HEK293 (cell line): ENCODE measurements at regions not wholly inside any gene's neighbourhood (a gene's known extent, or its start where the extent isn't known, plus 50 kb on each side); places are given as distances from the start of the nearest gene placed in this dataset.

Experiments
- CTCF ChIA-PET: fragments of 350-600 bp; formaldehyde crosslinking; extraction: SDS; loops from one replicate; lab custom pipeline; 2021; ENCODE audit warnings: antibody characterized with exemption; lab: Yijun Ruan, JAX
- POLR2A ChIA-PET: fragments of 300-600 bp; formaldehyde crosslinking; extraction: SDS; loops from one replicate; lab custom pipeline; 2020; ENCODE audit warnings: antibody characterized with exemption, inconsistent platforms; lab: Yijun Ruan, JAX
- H3K27ac ChIP-seq: fragments of 200-500 bp; sonication (Bioruptor generic); 2 replicates; pipeline ENCODE4 v1.5.1; 2014; ENCODE audit warnings: low read depth, low read length, control low read depth, inconsistent platforms; ENCODE audit errors: extremely low read depth
- H3K36me3 ChIP-seq, 2 experiments: fragments of 200-500 bp in 1 of 2; sonication (Bioruptor generic) in 1 of 2; 1 replicate in 1 of 2; 2 replicates in 1 of 2; pipeline ENCODE4 v1.5.1; 2014 to 2017; ENCODE audit warnings: inconsistent platforms in 2 of 2, low read length in 2 of 2; ENCODE audit not compliant: control insufficient read depth in 2 of 2, insufficient read depth in 1 of 2
- H3K4me1 ChIP-seq: fragments of 200-500 bp; sonication (Bioruptor generic); 2 replicates; pipeline ENCODE4 v1.5.1; 2014; ENCODE audit warnings: mild to moderate bottlenecking, low read length, inconsistent platforms; ENCODE audit not compliant: control insufficient read depth, insufficient read depth
- H3K4me3 ChIP-seq: 2 replicates; pipeline ENCODE4 v1.5.1; 2011; ENCODE audit warnings: low read depth, mild to moderate bottlenecking, control low read depth, low read length, moderate library complexity
- H3K9me3 ChIP-seq: fragments of 200-500 bp; sonication (Bioruptor generic); 2 replicates; pipeline ENCODE4 v1.5.1; 2014; ENCODE audit warnings: low read depth, low read length, inconsistent platforms; ENCODE audit not compliant: control insufficient read depth, insufficient read depth
- GLI2 ChIP-seq: fragments of 450-650 bp; formaldehyde crosslinking; IDR thresholded peaks from 2 replicates; pipeline ENCODE4; 2017; ENCODE audit warnings: missing biosample characterization, missing genetic modification characterization, low read depth, borderline replicate concordance
- OVOL3 ChIP-seq: fragments of 450-650 bp; formaldehyde crosslinking; IDR thresholded peaks from 2 replicates; pipeline ENCODE4 v1.5.1; 2016; ENCODE audit warnings: missing biosample characterization, missing genetic modification characterization
- SP7 ChIP-seq: fragments of 450-650 bp; formaldehyde crosslinking; IDR thresholded peaks from 2 replicates; pipeline ENCODE4 v1.5.1; 2016; ENCODE audit warnings: missing biosample characterization, missing genetic modification characterization
- ZBTB20 ChIP-seq: fragments of 450-650 bp; formaldehyde crosslinking; IDR thresholded peaks from 2 replicates; pipeline ENCODE4 v1.5.1; 2016; ENCODE audit warnings: missing biosample characterization, missing genetic modification characterization
- ZEB2 ChIP-seq: fragments of 450-650 bp; formaldehyde crosslinking; IDR thresholded peaks from 2 replicates; pipeline ENCODE4 v1.5.1; 2016; ENCODE audit warnings: missing biosample characterization, missing genetic modification characterization
- ZNF140 ChIP-seq: fragments of 450-650 bp; formaldehyde crosslinking; IDR thresholded peaks from 2 replicates; pipeline ENCODE4 v1.5.1; 2016; ENCODE audit warnings: missing biosample characterization, missing genetic modification characterization
- ZNF214 ChIP-seq: fragments of 450-650 bp; formaldehyde crosslinking; IDR thresholded peaks from 2 replicates; pipeline ENCODE4 v1.5.1; 2017; ENCODE audit warnings: missing biosample characterization, mild to moderate bottlenecking, missing genetic modification characterization, borderline replicate concordance
- ZNF274 ChIP-seq, 2 experiments: fragments of 200-500 bp in 1 of 2; fragments of 450-650 bp in 1 of 2; sonication (Bioruptor generic) in 1 of 2; formaldehyde crosslinking in 1 of 2; IDR thresholded peaks; 2 replicates each; pipeline versions ENCODE4 v1.5.1 to v1.6.1; 2014 to 2016; ENCODE audit warnings: borderline replicate concordance in 1 of 2, inconsistent platforms in 1 of 2, low read length in 1 of 2, missing biosample characterization in 1 of 2, missing genetic modification characterization in 1 of 2
- ZNF37A ChIP-seq: fragments of 450-650 bp; IDR thresholded peaks from 2 replicates; pipeline ENCODE4 v1.5.1; 2018; ENCODE audit warnings: missing biosample characterization, missing genetic modification characterization
- ZNF404 ChIP-seq: fragments of 450-650 bp; formaldehyde crosslinking; IDR thresholded peaks from 2 replicates; pipeline ENCODE4 v1.5.1; 2017; ENCODE audit warnings: missing biosample characterization, missing genetic modification characterization
- ZNF529 ChIP-seq: fragments of 450-650 bp; formaldehyde crosslinking; IDR thresholded peaks from 2 replicates; pipeline ENCODE4 v1.5.1; 2017; ENCODE audit warnings: missing genetic modification characterization, missing biosample characterization; ENCODE audit not compliant: insufficient replicate concordance
- ZNF555 ChIP-seq: fragments of 450-650 bp; formaldehyde crosslinking; conservative IDR thresholded peaks from 2 replicates; pipeline ENCODE4 v1.5.1; 2017; ENCODE audit warnings: missing biosample characterization, mild to moderate bottlenecking, missing genetic modification characterization, inconsistent platforms
- ZNF654 ChIP-seq: fragments of 450-650 bp; formaldehyde crosslinking; IDR thresholded peaks from 2 replicates; pipeline ENCODE4 v1.5.1; 2016; ENCODE audit warnings: low read depth, missing biosample characterization, missing genetic modification characterization
- ZNF777 ChIP-seq: fragments of 450-650 bp; formaldehyde crosslinking; IDR thresholded peaks from 2 replicates; pipeline ENCODE4 v1.5.1; 2017; ENCODE audit warnings: missing biosample characterization, missing genetic modification characterization, borderline replicate concordance
- ZNF843 ChIP-seq: fragments of 450-650 bp; formaldehyde crosslinking; IDR thresholded peaks from 2 replicates; pipeline ENCODE4 v1.5.1; 2016; ENCODE audit warnings: missing biosample characterization, missing genetic modification characterization
- ZSCAN23 ChIP-seq: fragments of 450-650 bp; formaldehyde crosslinking; IDR thresholded peaks from 2 replicates; pipeline ENCODE4 v1.5.1; 2016; ENCODE audit warnings: missing biosample characterization, missing genetic modification characterization
- ZSCAN30 ChIP-seq: fragments of 450-650 bp; IDR thresholded peaks from 2 replicates; pipeline ENCODE4 v1.5.1; 2018; ENCODE audit warnings: missing biosample characterization, mild to moderate bottlenecking, missing genetic modification characterization, moderate library complexity
- TF ChIP-seq, protein P1 (sequence below): fragments of 450-650 bp; formaldehyde crosslinking; IDR thresholded peaks from 2 replicates; pipeline ENCODE4 v1.5.1; 2016; ENCODE audit warnings: missing biosample characterization, missing genetic modification characterization, borderline replicate concordance
- TF ChIP-seq, protein P2 (sequence below): fragments of 450-650 bp; formaldehyde crosslinking; IDR thresholded peaks from 2 replicates; pipeline ENCODE4; 2016; ENCODE audit warnings: missing biosample characterization, missing genetic modification characterization
- TF ChIP-seq, protein P3 (sequence below): fragments of 450-650 bp; formaldehyde crosslinking; IDR thresholded peaks from 2 replicates; pipeline ENCODE4 v1.5.1; 2016; ENCODE audit warnings: missing biosample characterization, missing genetic modification characterization
- TF ChIP-seq, protein P4 (sequence below): fragments of 450-650 bp; formaldehyde crosslinking; IDR thresholded peaks from 2 replicates; pipeline ENCODE4 v1.5.1; 2016; ENCODE audit warnings: missing biosample characterization, missing genetic modification characterization
- TF ChIP-seq, protein P5 (sequence below): fragments of 450-650 bp; formaldehyde crosslinking; optimal IDR thresholded peaks from 2 replicates; pipeline ENCODE3; 2016; ENCODE audit warnings: missing biosample characterization, mild to moderate bottlenecking, missing genetic modification characterization
- TF ChIP-seq, protein P6 (sequence below): fragments of 450-650 bp; formaldehyde crosslinking; conservative IDR thresholded peaks from 2 replicates; pipeline ENCODE4 v1.5.1; 2016; ENCODE audit warnings: low read depth, missing biosample characterization, missing genetic modification characterization
- TF ChIP-seq, protein P7 (sequence below): fragments of 450-650 bp; formaldehyde crosslinking; IDR thresholded peaks from 2 replicates; pipeline ENCODE4 v1.5.1; 2016; ENCODE audit warnings: missing biosample characterization, missing genetic modification characterization

DNA sequence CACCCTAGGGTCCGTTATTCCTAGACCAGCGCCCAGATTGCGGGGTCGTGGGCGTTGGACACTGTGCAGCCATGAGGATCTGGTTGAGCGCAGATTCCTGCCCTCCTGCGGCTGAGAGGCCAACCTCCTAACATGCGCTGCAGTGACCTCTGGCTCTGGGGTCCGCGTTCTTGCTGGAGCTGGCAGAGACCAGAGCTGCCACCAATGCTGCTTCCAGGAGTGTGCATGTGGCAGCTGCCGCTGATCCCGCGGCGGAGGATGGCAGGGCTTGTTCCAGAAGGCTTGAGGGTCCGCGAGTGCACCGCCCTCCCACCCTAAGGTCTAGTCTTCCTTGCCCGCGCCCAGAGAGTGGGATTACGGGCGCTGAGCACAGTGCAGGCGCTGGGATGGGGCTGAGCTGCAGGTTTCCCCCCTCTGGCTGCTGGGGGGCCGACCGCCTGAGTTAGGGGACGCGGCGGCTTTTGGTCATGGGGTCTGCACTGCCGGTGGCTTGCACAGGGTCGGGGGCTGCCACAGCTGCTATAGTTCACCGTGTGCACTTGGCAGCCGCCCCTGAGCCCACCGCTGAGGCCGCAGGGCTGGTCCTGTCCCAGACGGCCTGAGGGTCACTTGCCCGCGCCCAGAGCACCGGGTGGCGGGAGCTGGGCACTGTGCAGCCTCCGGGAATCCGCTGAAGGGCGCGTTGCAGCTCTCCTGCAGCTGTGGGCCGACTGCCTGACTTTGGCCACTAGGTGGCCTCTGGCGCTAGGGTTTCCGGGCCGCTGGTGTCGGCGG, 145.9 kb downstream of the CCDC74A start:
- Histone ChIP-seq H3K4me1 (no peaks in the 10 kb centered on the region), H3K4me3 (peak overlapping the region; percentile 46), H3K9me3 (no peaks in the 10 kb centered on the region), H3K36me3 (no peaks in the 10 kb centered on the region), H3K27ac (no peak overlapping the region; the same call in 1 of the 2 replicates)
- ChIA-PET CTCF (interaction anchor here (0.6 to 3.3 kb wide), 12 partner anchors 8 to 651 kb away, joined by 3 to 29 read pairs (median 6); no protein-coding TSS in a partner anchor), POLR2A (interaction anchor here (2.6 kb wide), 1 partner anchor 9 kb away, joined by 18 read pairs; no protein-coding TSS in a partner anchor)
- TF ChIP-seq ZBTB20 (tag by site-specific recombination) = no peak
- TF ChIP-seq ZNF555 (tag by site-specific recombination) = no peak
- TF ChIP-seq GLI2 (tag by site-specific recombination) = no peak
- no peak for TF ChIP-seq ZNF214 (tag by site-specific recombination)
- peak; percentile 25; the same call in 1 of the 2 replicates for TF ChIP-seq ZEB2 (tag by site-specific recombination)
- TF ChIP-seq, protein P1, sequence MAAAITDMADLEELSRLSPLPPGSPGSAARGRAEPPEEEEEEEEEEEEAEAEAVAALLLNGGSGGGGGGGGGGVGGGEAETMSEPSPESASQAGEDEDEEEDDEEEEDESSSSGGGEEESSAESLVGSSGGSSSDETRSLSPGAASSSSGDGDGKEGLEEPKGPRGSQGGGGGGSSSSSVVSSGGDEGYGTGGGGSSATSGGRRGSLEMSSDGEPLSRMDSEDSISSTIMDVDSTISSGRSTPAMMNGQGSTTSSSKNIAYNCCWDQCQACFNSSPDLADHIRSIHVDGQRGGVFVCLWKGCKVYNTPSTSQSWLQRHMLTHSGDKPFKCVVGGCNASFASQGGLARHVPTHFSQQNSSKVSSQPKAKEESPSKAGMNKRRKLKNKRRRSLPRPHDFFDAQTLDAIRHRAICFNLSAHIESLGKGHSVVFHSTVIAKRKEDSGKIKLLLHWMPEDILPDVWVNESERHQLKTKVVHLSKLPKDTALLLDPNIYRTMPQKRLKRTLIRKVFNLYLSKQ (tag by site-specific recombination) = no peak
- TF ChIP-seq ZNF37A (tag by site-specific recombination) = no peak
- TF ChIP-seq, protein P2, sequence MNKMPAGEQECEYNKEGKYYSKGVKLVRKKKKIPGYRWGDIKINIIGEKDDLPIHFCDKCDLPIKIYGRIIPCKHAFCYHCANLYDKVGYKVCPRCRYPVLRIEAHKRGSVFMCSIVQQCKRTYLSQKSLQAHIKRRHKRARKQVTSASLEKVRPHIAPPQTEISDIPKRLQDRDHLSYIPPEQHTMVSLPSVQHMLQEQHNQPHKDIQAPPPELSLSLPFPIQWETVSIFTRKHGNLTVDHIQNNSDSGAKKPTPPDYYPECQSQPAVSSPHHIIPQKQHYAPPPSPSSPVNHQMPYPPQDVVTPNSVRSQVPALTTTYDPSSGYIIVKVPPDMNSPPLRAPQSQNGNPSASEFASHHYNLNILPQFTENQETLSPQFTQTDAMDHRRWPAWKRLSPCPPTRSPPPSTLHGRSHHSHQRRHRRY = no peak
- TF ChIP-seq ZNF843 (tag by site-specific recombination) = no peak
- TF ChIP-seq ZNF654 (tag by site-specific recombination) = peak; percentile 68
- TF ChIP-seq ZNF274 (IDR thresholded peaks at IDR 0.05; ENCODE audit: low read length) = no peak
- TF ChIP-seq ZNF274 (tag by site-specific recombination; IDR thresholded peaks at IDR 0.05; ENCODE audit: borderline replicate concordance) = no peak
- TF ChIP-seq, protein P3, sequence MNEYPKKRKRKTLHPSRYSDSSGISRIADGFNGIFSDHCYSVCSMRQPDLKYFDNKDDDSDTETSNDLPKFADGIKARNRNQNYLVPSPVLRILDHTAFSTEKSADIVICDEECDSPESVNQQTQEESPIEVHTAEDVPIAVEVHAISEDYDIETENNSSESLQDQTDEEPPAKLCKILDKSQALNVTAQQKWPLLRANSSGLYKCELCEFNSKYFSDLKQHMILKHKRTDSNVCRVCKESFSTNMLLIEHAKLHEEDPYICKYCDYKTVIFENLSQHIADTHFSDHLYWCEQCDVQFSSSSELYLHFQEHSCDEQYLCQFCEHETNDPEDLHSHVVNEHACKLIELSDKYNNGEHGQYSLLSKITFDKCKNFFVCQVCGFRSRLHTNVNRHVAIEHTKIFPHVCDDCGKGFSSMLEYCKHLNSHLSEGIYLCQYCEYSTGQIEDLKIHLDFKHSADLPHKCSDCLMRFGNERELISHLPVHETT (tag by site-specific recombination) = no peak
- no peak for TF ChIP-seq ZNF529 (tag by site-specific recombination)
- TF ChIP-seq ZSCAN23 (tag by site-specific recombination) = no peak
- TF ChIP-seq, protein P4, sequence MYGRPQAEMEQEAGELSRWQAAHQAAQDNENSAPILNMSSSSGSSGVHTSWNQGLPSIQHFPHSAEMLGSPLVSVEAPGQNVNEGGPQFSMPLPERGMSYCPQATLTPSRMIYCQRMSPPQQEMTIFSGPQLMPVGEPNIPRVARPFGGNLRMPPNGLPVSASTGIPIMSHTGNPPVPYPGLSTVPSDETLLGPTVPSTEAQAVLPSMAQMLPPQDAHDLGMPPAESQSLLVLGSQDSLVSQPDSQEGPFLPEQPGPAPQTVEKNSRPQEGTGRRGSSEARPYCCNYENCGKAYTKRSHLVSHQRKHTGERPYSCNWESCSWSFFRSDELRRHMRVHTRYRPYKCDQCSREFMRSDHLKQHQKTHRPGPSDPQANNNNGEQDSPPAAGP (tag by site-specific recombination) = 0 out of 2 replicates have a peak, but pooled peaks have one; percentile 23
- no peak for TF ChIP-seq ZNF140 (tag by site-specific recombination)
- peak; percentile 72 for TF ChIP-seq ZSCAN30 (tag by site-specific recombination)
- no peak for TF ChIP-seq OVOL3 (tag by site-specific recombination)
- TF ChIP-seq, protein P5, sequence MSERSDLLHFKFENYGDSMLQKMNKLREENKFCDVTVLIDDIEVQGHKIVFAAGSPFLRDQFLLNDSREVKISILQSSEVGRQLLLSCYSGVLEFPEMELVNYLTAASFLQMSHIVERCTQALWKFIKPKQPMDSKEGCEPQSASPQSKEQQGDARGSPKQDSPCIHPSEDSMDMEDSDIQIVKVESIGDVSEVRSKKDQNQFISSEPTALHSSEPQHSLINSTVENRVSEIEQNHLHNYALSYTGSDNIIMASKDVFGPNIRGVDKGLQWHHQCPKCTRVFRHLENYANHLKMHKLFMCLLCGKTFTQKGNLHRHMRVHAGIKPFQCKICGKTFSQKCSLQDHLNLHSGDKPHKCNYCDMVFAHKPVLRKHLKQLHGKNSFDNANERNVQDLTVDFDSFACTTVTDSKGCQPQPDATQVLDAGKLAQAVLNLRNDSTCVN (tag by site-specific recombination) = peak; percentile 70
- no peak for TF ChIP-seq ZNF404
- no peak for TF ChIP-seq ZNF777 (tag by site-specific recombination)
- TF ChIP-seq, protein P6, sequence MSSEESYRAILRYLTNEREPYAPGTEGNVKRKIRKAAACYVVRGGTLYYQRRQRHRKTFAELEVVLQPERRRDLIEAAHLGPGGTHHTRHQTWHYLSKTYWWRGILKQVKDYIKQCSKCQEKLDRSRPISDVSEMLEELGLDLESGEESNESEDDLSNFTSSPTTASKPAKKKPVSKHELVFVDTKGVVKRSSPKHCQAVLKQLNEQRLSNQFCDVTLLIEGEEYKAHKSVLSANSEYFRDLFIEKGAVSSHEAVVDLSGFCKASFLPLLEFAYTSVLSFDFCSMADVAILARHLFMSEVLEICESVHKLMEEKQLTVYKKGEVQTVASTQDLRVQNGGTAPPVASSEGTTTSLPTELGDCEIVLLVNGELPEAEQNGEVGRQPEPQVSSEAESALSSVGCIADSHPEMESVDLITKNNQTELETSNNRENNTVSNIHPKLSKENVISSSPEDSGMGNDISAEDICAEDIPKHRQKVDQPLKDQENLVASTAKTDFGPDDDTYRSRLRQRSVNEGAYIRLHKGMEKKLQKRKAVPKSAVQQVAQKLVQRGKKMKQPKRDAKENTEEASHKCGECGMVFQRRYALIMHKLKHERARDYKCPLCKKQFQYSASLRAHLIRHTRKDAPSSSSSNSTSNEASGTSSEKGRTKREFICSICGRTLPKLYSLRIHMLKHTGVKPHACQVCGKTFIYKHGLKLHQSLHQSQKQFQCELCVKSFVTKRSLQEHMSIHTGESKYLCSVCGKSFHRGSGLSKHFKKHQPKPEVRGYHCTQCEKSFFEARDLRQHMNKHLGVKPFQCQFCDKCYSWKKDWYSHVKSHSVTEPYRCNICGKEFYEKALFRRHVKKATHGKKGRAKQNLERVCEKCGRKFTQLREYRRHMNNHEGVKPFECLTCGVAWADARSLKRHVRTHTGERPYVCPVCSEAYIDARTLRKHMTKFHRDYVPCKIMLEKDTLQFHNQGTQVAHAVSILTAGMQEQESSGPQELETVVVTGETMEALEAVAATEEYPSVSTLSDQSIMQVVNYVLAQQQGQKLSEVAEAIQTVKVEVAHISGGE (tag by site-specific recombination) = peak; percentile 36; the same call in 1 of the 2 replicates
- no peak for TF ChIP-seq SP7 (tag by site-specific recombination)
- TF ChIP-seq, protein P7, sequence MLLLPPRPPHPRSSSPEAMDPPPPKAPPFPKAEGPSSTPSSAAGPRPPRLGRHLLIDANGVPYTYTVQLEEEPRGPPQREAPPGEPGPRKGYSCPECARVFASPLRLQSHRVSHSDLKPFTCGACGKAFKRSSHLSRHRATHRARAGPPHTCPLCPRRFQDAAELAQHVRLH (tag by site-specific recombination) = no peak
